ENCODE measurements at regions not wholly inside any gene's neighbourhood (a gene's known extent, or its start where the extent isn't known, plus 50 kb on each side); places are given as distances from the start of the nearest gene placed in this dataset.

DNA sequence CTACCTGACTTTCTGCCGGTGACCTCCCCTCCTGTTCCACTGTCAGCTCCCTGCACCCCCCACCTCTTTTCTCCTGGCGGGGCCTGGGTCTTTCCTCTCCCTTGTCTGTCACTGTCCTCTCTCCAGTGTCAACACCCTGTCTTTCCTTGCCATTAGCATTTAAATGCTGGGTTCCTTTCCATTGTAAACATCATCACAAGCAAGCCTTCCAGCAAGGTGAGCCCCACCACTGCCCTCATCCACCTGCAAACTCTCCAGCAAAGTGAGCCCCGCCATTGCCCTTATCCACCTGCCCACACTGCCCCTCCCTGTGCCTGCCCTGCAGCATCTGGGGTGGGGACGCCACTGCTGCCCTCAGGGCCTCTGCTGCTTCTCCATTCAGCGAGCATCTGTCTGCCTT, 195.0 kb downstream of the ENGASE start:
- H3K27me3 ChIP-seq: no peaks in the 10 kb centered on the region
- no peaks in the 10 kb centered on the region for H3K9me3 ChIP-seq
- H3K36me3 ChIP-seq: no peaks in the 10 kb centered on the region
- H3K4me3 ChIP-seq: no peak overlapping the region
- H3K27ac ChIP-seq: no peak overlapping the region
- no peak for TF ChIP-seq POLR2A (IDR thresholded peaks at IDR 0.05)
- no peak for TF ChIP-seq CTCF (IDR thresholded peaks at IDR 0.05)
- H3K4me1 ChIP-seq: no peaks in the 10 kb centered on the region
- no peak for DNase-seq
- intact Hi-C loops (cut with DNase I; ENCODE audit: low total_unique reads): no loop called here

DNA sequence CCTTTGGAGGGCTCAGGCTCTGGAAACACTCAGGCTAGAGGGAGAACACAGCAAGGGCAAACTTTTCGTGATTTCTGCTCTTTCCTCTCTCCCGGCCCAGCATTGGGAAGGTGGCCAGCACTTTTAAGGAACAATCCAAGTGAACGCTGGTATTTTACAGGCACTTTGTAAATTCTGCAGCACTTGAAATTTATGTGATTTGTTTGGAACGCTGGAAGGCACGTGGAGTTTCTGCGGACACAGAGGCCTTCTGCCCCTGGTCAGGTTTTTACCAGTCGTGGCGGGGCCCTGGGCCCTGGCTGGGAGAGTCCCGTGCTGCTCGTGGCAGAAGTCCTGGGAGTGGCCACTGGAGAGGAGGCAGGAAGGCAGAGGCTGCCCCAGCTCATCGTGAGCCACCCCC, 188.6 kb downstream of the ENGASE start:
- TF ChIP-seq POLR2A (IDR thresholded peaks at IDR 0.05) (no peak), CTCF (IDR thresholded peaks at IDR 0.05) (no peak)
- Histone ChIP-seq H3K4me3 (no peak overlapping the region), H3K36me3 (no peaks in the 10 kb centered on the region), H3K27me3 (no peaks in the 10 kb centered on the region), H3K9me3 (no peaks in the 10 kb centered on the region), H3K27ac (no peak overlapping the region), H3K4me1 (no peaks in the 10 kb centered on the region)
- intact Hi-C loops (cut with DNase I; ENCODE audit: low total_unique reads): no loop called here
- DNase-seq: no peak

DNA sequence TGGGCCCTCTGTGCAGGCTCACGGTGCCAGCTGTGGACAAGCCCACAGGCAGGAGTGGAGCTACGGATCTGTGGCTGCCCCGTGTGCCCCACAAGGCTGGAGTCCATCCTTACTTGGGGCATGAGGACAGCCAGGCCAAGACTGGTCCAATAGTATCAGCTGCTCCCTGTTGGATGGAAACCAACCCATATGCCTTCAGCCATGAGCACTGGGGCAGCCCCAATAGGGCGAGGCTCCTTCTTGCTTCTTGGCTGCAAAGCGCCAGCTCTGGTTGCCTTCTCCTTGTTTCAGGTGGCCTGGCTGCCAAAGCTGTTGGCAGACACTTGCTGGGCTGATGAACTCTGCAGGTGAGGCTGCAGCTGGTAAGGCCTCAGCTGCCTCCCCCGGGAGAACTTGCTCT, 188.0 kb downstream of the ENGASE start:
- TF ChIP-seq POLR2A (IDR thresholded peaks at IDR 0.05) (no peak), CTCF (IDR thresholded peaks at IDR 0.05) (no peak)
- Histone ChIP-seq H3K36me3 (no peaks in the 10 kb centered on the region), H3K27me3 (no peaks in the 10 kb centered on the region), H3K4me3 (no peak overlapping the region), H3K9me3 (no peaks in the 10 kb centered on the region), H3K27ac (no peak overlapping the region), H3K4me1 (no peaks in the 10 kb centered on the region)
- intact Hi-C loops (cut with DNase I; ENCODE audit: low total_unique reads): no loop called here
- no peak for DNase-seq

GRCh38 chr17:79261355-79262072, 186.9 kb downstream of the ENGASE start:
- DNase-seq: no peak
- TF ChIP-seq POLR2A (IDR thresholded peaks at IDR 0.05) (no peak), CTCF (IDR thresholded peaks at IDR 0.05) (no peak)
- no peak overlapping the region for H3K4me3 ChIP-seq
- no peaks in the 10 kb centered on the region for H3K36me3 ChIP-seq
- H3K27ac ChIP-seq: no peak overlapping the region
- intact Hi-C loops (cut with DNase I; ENCODE audit: low total_unique reads): no loop called here
- no peaks in the 10 kb centered on the region for H3K27me3 ChIP-seq
- no peaks in the 10 kb centered on the region for H3K4me1 ChIP-seq
- no peaks in the 10 kb centered on the region for H3K9me3 ChIP-seq

- H3K27ac ChIP-seq: no peak overlapping the region
- no peak for DNase-seq
- intact Hi-C loops (cut with DNase I; ENCODE audit: low total_unique reads): no loop called here
- no peaks in the 10 kb centered on the region for H3K36me3 ChIP-seq
- no peaks in the 10 kb centered on the region for H3K27me3 ChIP-seq
- no peak overlapping the region for H3K4me3 ChIP-seq
- no peaks in the 10 kb centered on the region for H3K9me3 ChIP-seq
- no peaks in the 10 kb centered on the region for H3K4me1 ChIP-seq
- TF ChIP-seq CTCF (IDR thresholded peaks at IDR 0.05): no peak
- TF ChIP-seq POLR2A (IDR thresholded peaks at IDR 0.05): no peak
Measured at GRCh38 chr17:79258843-79259242, 184.2 kb downstream of the ENGASE start.

Measured in uterus (tissue), 3 donors.